NT2/D1 (cell line): ENCODE measurements at regions not wholly inside any gene's neighbourhood (a gene's known extent, or its start where the extent isn't known, plus 50 kb on each side); places are given as distances from the start of the nearest gene placed in this dataset.

Experiments
- DNase-seq: peaks from one replicate; pipeline ENCODE4 v3.0.0-alpha.2; 2011; ENCODE audit warnings: low read depth, low spot score
- H3K27me3 ChIP-seq: 2 replicates; pipeline ENCODE4 v1.6.0; 2011; ENCODE audit warnings: mild to moderate bottlenecking; ENCODE audit not compliant: insufficient read length, insufficient read depth
- H3K36me3 ChIP-seq: 2 replicates; pipeline ENCODE4 v1.6.1; 2011; ENCODE audit warnings: mild to moderate bottlenecking, low read length, mixed read lengths; ENCODE audit not compliant: insufficient read depth, insufficient read length
- H3K4me1 ChIP-seq: 2 replicates; pipeline ENCODE4 v1.5.1; 2011; ENCODE audit not compliant: insufficient read depth, insufficient read length
- H3K4me3 ChIP-seq: 2 replicates; pipeline ENCODE4 v1.5.1; 2011; ENCODE audit warnings: low read depth; ENCODE audit not compliant: insufficient read length
- H3K9ac ChIP-seq: 2 replicates; pipeline ENCODE4 v1.6.0; 2011; ENCODE audit warnings: low read depth; ENCODE audit not compliant: insufficient read length
- H3K9me3 ChIP-seq: 2 replicates; pipeline ENCODE4 v1.5.1; 2011; ENCODE audit warnings: mild to moderate bottlenecking, low read length; ENCODE audit not compliant: insufficient read depth
- SUZ12 ChIP-seq: IDR thresholded peaks from 2 replicates; pipeline ENCODE4 v1.6.1; 2011; ENCODE audit not compliant: insufficient read length, insufficient read depth; ENCODE audit errors: extremely low read depth
- YY1 ChIP-seq: IDR thresholded peaks from 2 replicates; pipeline ENCODE4 v1.6.1; 2011; ENCODE audit not compliant: insufficient read length, insufficient read depth
- ZNF274 ChIP-seq: IDR thresholded peaks from 2 replicates; pipeline ENCODE4 v1.6.1; 2011; ENCODE audit warnings: mild to moderate bottlenecking, low read depth, low read length

DNA sequence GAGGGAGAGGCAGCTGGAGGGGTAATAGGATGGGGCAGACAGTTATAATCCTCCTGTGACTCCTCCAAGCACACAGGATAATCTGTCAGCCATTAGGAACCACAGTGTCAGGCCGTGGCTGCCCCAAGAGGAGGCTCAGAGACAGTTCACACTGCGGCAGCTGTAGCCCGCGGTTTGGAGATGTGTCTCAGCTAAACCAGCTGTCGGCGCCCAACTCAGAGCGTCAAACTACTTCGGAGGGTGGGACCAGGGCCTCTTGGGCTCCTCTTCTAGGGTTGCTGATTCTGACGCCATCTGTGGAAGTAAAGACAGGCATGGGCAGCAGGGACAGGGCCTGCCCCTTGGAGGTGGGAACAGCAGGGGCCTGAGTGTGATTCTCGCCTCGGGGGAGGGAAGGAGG, 309.8 kb downstream of the CDC5L start:
- H3K27me3 ChIP-seq: no peaks in the 10 kb centered on the region
- H3K36me3 ChIP-seq: no peaks in the 10 kb centered on the region
- TF ChIP-seq SUZ12 (no peak), ZNF274 (no peak), YY1 (no peak)
- no peak for DNase-seq
- no peaks in the 10 kb centered on the region for H3K9me3 ChIP-seq
- peaks cover 3% of the 10 kb centered on the region for H3K4me1 ChIP-seq
- H3K9ac ChIP-seq: no peak overlapping the region
- no peak overlapping the region for H3K4me3 ChIP-seq

DNA sequence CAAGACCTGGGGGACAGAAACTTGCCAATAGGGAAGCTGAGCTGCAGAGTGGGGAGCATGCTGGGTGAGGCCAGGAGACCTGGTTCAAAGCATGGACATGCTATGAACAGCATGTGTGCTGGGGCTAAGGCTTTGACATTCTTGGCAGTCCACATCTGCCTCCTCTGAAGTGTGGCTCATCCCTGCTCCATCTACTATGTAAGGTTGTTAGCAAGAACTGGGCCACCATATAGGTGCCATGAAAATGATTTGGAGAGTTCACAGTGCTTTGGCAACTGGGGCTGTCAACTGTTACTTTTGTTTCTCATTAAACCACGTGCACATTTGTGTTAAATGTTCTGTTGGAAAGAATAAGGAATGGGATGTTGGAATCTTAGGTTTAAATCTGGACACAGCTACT, 311.1 kb downstream of the CDC5L start:
- Histone ChIP-seq H3K9me3 (no peaks in the 10 kb centered on the region), H3K9ac (no peak overlapping the region), H3K4me1 (peaks cover 3% of the 10 kb centered on the region), H3K4me3 (no peak overlapping the region), H3K36me3 (no peaks in the 10 kb centered on the region), H3K27me3 (no peaks in the 10 kb centered on the region)
- no peak for TF ChIP-seq ZNF274
- TF ChIP-seq YY1: no peak
- TF ChIP-seq SUZ12: no peak
- no peak for DNase-seq

DNA sequence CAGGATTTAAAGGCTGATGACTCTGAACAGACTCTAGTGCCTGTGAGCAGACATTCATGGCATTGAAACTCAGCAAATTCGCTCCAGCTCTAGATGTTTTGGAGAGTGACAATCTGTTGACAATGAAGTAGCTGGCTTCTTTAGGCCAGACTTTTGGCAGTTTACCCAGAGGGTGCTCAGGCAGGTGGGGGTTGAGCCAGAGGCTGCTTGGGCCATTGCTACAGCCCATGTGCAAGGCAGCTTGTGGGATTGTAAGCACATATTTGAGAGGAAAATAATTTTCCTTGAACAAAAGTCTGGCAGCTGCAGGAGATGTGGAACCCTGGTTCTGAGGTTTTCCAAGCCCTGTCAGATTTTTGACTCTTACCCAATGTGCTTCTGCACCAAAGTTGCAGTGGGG, 311.6 kb downstream of the CDC5L start:
- H3K4me1 ChIP-seq: peaks cover 3% of the 10 kb centered on the region
- no peaks in the 10 kb centered on the region for H3K27me3 ChIP-seq
- H3K9ac ChIP-seq: no peak overlapping the region
- H3K36me3 ChIP-seq: no peaks in the 10 kb centered on the region
- TF ChIP-seq YY1: no peak
- TF ChIP-seq ZNF274: no peak
- TF ChIP-seq SUZ12: no peak
- no peak for DNase-seq
- no peaks in the 10 kb centered on the region for H3K9me3 ChIP-seq
- no peak overlapping the region for H3K4me3 ChIP-seq

DNA sequence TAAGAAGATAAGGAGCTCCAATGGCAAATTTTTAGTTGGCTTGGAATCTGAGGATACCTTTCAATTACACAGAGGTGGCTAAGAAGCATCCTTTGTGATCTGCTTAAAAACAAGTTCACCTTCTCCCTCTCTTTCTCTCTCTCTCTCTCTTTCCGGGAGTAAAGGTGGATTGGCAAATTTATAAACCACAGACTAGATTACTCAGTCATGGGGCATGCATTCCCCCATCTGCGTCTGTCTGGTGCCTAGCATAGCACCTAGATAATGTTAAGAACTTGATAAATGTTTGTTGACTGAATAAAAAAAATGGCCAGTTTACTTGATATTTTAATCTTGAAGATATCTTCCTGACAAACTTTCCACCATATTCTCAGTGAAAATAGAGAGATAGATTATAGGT, 312.3 kb downstream of the CDC5L start:
- no peaks in the 10 kb centered on the region for H3K27me3 ChIP-seq
- no peak for DNase-seq
- no peak overlapping the region for H3K4me3 ChIP-seq
- no peaks in the 10 kb centered on the region for H3K36me3 ChIP-seq
- H3K9me3 ChIP-seq: no peaks in the 10 kb centered on the region
- no peak for TF ChIP-seq YY1
- no peak for TF ChIP-seq ZNF274
- TF ChIP-seq SUZ12: no peak
- H3K4me1 ChIP-seq: peaks cover 3% of the 10 kb centered on the region
- H3K9ac ChIP-seq: no peak overlapping the region

DNA sequence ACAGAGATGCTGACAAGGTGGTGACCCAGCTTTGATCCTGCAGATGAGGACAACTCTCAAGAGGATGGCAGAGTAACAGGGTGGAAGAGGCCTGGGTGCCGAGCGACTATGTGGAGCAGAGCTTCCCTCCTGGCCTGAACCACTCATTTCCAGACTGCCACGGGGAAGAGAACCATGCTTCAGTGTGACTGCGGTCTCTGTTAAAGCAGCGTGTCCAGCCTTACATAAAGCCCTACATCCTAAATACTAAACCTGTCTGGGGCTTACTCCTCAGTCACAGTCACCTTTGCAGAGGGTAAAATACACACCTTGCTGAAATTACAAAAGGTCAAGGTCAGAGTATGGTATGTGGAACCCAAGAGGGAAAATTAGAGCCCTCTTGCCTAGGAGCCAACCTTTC, 312.9 kb downstream of the CDC5L start:
- Histone ChIP-seq H3K4me1 (peaks cover 3% of the 10 kb centered on the region), H3K36me3 (no peaks in the 10 kb centered on the region), H3K9me3 (no peaks in the 10 kb centered on the region), H3K4me3 (no peak overlapping the region), H3K9ac (no peak overlapping the region), H3K27me3 (no peaks in the 10 kb centered on the region)
- DNase-seq: no peak
- TF ChIP-seq ZNF274: no peak
- no peak for TF ChIP-seq YY1
- TF ChIP-seq SUZ12: no peak

DNA sequence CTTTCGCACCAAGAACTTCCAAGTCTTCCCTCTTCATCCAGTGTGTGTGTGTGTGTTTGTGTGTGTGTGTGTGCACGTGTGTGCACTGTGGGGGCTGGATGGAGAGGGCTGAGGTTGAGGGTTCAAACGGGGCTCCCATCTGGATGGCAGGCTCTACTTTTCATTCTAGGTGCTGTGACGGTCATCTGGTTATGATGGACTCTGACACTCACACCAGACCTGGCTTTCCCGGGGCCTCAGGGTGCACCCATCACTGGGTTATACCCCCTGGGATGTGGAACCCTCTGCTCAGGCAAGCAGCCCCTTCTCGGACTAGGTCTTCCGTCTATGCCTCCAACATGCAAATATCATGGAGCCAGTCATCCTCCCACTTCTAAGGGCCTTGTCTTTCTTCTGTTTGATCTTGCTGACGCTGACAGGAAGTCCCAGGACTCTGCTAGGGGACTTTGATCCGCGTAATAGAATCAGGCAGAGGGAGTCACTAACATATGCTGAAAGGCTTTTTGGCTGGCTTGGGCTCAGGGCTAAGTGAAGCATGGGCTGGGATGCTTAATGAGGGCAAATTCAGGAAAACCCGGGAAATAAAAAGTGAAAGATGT, 313.6 kb downstream of the CDC5L start:
- DNase-seq: no peak
- TF ChIP-seq YY1 (no peak), ZNF274 (no peak), SUZ12 (no peak)
- no peaks in the 10 kb centered on the region for H3K9me3 ChIP-seq
- H3K4me3 ChIP-seq: no peak overlapping the region
- H3K9ac ChIP-seq: no peak overlapping the region
- no peaks in the 10 kb centered on the region for H3K36me3 ChIP-seq
- H3K4me1 ChIP-seq: peaks cover 3% of the 10 kb centered on the region
- H3K27me3 ChIP-seq: no peaks in the 10 kb centered on the region

DNA sequence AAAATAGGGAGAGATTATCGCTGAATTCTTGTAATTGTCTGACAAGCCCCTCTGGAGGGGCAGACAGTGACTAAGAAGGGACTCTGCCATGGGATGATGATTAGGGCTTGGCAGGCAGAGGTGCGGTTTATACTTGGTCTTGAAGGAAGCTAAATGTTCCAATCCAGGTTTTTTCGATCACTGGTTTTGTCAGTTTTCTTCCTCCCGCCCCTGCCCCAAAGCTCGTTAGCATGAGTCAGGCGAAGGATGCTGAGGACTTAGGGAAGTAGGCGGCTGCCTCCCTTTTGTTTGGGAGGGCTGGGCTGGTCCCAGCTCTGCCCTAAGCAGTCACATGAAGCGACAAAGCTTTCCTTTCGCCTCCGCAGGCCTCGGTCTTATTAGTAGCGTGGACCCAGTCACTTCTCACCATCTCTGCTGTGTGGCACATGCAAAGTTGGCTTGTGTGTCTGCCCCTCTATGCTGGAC, 314.2 kb downstream of the CDC5L start:
- Histone ChIP-seq H3K27me3 (no peaks in the 10 kb centered on the region), H3K9me3 (no peaks in the 10 kb centered on the region), H3K4me1 (peaks cover 3% of the 10 kb centered on the region), H3K4me3 (no peak overlapping the region), H3K9ac (no peak overlapping the region), H3K36me3 (no peaks in the 10 kb centered on the region)
- no peak for TF ChIP-seq SUZ12
- TF ChIP-seq YY1: no peak
- TF ChIP-seq ZNF274: no peak
- peak; percentile 30 for DNase-seq
